Peyer's patch (tissue), 4 donors: ENCODE measurements at regions not wholly inside any gene's neighbourhood (a gene's known extent, or its start where the extent isn't known, plus 50 kb on each side); places are given as distances from the start of the nearest gene placed in this dataset.

Source experiments
- POLR2A ChIP-seq, 2 donors: fragments of 450-650 bp; IDR thresholded peaks; one replicate each; pipeline ENCODE4 v1.5.1; 2017; ENCODE audit warnings: antibody characterized with exemption in 2 of 2, mild to moderate bottlenecking in 2 of 2, moderate library complexity in 2 of 2
- TF ChIP-seq, protein P1 (sequence below), 6 experiments: fragments of 450-650 bp in 4 of 6; fragments of 200-600 bp in 2 of 6; sonication (generic) in 1 of 6; IDR thresholded peaks; one replicate each; pipeline ENCODE4 v1.5.1; 2017 to 2019; ENCODE audit warnings: antibody characterized with exemption in 6 of 6, mild to moderate bottlenecking in 3 of 6, moderate library complexity in 1 of 6

DNA sequence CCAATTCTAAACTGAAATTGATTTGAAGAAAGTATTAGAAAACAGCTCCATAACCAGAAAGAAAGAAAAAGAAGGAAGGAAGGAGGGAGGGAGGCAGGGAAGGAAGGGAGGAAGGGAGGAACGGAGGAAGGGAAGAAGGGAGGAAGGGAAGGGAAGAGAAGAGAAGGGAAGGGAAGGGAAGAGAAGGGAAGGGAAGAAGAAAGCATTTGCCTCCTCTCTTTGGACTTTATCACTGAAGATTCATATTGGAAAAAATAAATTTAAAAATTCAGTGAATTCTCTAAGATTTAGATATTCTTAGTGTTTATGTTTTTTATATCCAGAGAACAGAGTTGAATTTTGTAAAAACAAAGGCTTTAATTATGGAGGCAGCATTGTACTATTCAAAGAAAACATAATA, 68.5 kb upstream of the NXT1 start:
- TF ChIP-seq, protein P1, sequence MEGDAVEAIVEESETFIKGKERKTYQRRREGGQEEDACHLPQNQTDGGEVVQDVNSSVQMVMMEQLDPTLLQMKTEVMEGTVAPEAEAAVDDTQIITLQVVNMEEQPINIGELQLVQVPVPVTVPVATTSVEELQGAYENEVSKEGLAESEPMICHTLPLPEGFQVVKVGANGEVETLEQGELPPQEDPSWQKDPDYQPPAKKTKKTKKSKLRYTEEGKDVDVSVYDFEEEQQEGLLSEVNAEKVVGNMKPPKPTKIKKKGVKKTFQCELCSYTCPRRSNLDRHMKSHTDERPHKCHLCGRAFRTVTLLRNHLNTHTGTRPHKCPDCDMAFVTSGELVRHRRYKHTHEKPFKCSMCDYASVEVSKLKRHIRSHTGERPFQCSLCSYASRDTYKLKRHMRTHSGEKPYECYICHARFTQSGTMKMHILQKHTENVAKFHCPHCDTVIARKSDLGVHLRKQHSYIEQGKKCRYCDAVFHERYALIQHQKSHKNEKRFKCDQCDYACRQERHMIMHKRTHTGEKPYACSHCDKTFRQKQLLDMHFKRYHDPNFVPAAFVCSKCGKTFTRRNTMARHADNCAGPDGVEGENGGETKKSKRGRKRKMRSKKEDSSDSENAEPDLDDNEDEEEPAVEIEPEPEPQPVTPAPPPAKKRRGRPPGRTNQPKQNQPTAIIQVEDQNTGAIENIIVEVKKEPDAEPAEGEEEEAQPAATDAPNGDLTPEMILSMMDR (IDR thresholded peaks at IDR 0.05) = no peak
- no peak for TF ChIP-seq POLR2A (IDR thresholded peaks at IDR 0.05)
